ENCODE measurements at regions not wholly inside any gene's neighbourhood (a gene's known extent, or its start where the extent isn't known, plus 50 kb on each side); places are given as distances from the start of the nearest gene placed in this dataset.

GRCh38 chr1:115181231-115181630 lies 91.9 kb upstream of the TSPAN2 start:
- no peak overlapping the region for H3K27ac ChIP-seq (ENCODE audit: insufficient read depth, low read length)
- H3K4me3 ChIP-seq (replicated peaks in 1 of 4; ENCODE audit: control extremely low read depth in 1 of 4, insufficient read depth in 1 of 4, low read depth in 3 of 4, low read length in 4 of 4) = no peak overlapping the region
- TF ChIP-seq EZH2 (IDR thresholded peaks at IDR 0.05; ENCODE audit: low read length, missing control alignments) = no peak
- no peak for TF ChIP-seq CTCF (conservative IDR thresholded peaks at IDR 0.05 in 1 of 2, IDR thresholded peaks at IDR 0.05 in 1 of 2; ENCODE audit: low read depth in 1 of 2, low read length in 2 of 2)
- no peak for DNase-seq (ENCODE audit: low read depth in 2 of 2)
- H3K27me3 ChIP-seq (ENCODE audit: control insufficient read depth, insufficient read depth, low read length) = no peaks in the 10 kb centered on the region
- H3K9me3 ChIP-seq (ENCODE audit: control insufficient read depth, insufficient read depth, low read depth, low read length) = no peaks in the 10 kb centered on the region
- no peaks in the 10 kb centered on the region for H4K20me1 ChIP-seq (ENCODE audit: control insufficient read depth, extremely low read depth, insufficient read depth, low read length)
- H2AFZ ChIP-seq (ENCODE audit: low read length) = no peak overlapping the region
- H3K4me1 ChIP-seq (ENCODE audit: control insufficient read depth, extremely low read depth, insufficient read depth, low read length) = peaks cover 11% of the 10 kb centered on the region
- H3K4me2 ChIP-seq (ENCODE audit: extremely low read depth, insufficient read depth, low read length) = no peak overlapping the region
- no peaks in the 10 kb centered on the region for H3K36me3 ChIP-seq (ENCODE audit: control insufficient read depth, insufficient read depth, low read length)
- no peak overlapping the region for H3K9ac ChIP-seq (ENCODE audit: insufficient read depth, low read length)
- H3K79me2 ChIP-seq (ENCODE audit: control insufficient read depth, insufficient read depth, low read length) = no peaks in the 10 kb centered on the region

GRCh38 chr1:115179397-115180079 lies 90.2 kb upstream of the TSPAN2 start:
- DNase-seq (ENCODE audit: low read depth in 2 of 2) = peak; percentile 85 to 99
- Histone ChIP-seq H4K20me1 (ENCODE audit: control insufficient read depth, extremely low read depth, insufficient read depth, low read length) (no peaks in the 10 kb centered on the region), H3K4me2 (ENCODE audit: extremely low read depth, insufficient read depth, low read length) (no peak overlapping the region), H3K27ac (ENCODE audit: insufficient read depth, low read length) (peak overlapping the region; percentile 75), H3K36me3 (ENCODE audit: control insufficient read depth, insufficient read depth, low read length) (no peaks in the 10 kb centered on the region), H3K4me1 (ENCODE audit: control insufficient read depth, extremely low read depth, insufficient read depth, low read length) (peaks cover 7% of the 10 kb centered on the region), H3K79me2 (ENCODE audit: control insufficient read depth, insufficient read depth, low read length) (no peaks in the 10 kb centered on the region), H2AFZ (ENCODE audit: low read length) (peak overlapping the region; percentile 19), H3K27me3 (ENCODE audit: control insufficient read depth, insufficient read depth, low read length) (no peaks in the 10 kb centered on the region), H3K9me3 (ENCODE audit: control insufficient read depth, insufficient read depth, low read depth, low read length) (no peaks in the 10 kb centered on the region), H3K9ac (ENCODE audit: insufficient read depth, low read length) (no peak overlapping the region), H3K4me3 (replicated peaks in 1 of 4; ENCODE audit: control extremely low read depth in 1 of 4, insufficient read depth in 1 of 4, low read depth in 3 of 4, low read length in 4 of 4) (no peak overlapping the region)
- TF ChIP-seq EZH2 (IDR thresholded peaks at IDR 0.05; ENCODE audit: low read length, missing control alignments) (no peak), CTCF (conservative IDR thresholded peaks at IDR 0.05 in 1 of 2, IDR thresholded peaks at IDR 0.05 in 1 of 2; ENCODE audit: low read depth in 1 of 2, low read length in 2 of 2) (no peak)

GRCh38 chr1:115176189-115176588 lies 86.9 kb upstream of the TSPAN2 start:
- Histone ChIP-seq H3K4me2 (ENCODE audit: extremely low read depth, insufficient read depth, low read length) (no peak overlapping the region), H3K36me3 (ENCODE audit: control insufficient read depth, insufficient read depth, low read length) (no peaks in the 10 kb centered on the region), H4K20me1 (ENCODE audit: control insufficient read depth, extremely low read depth, insufficient read depth, low read length) (no peaks in the 10 kb centered on the region), H3K9me3 (ENCODE audit: control insufficient read depth, insufficient read depth, low read depth, low read length) (no peaks in the 10 kb centered on the region), H3K4me3 (replicated peaks in 1 of 4; ENCODE audit: control extremely low read depth in 1 of 4, insufficient read depth in 1 of 4, low read depth in 3 of 4, low read length in 4 of 4) (no peak overlapping the region), H3K27me3 (ENCODE audit: control insufficient read depth, insufficient read depth, low read length) (no peaks in the 10 kb centered on the region), H2AFZ (ENCODE audit: low read length) (no peak overlapping the region), H3K27ac (ENCODE audit: insufficient read depth, low read length) (no peak overlapping the region), H3K79me2 (ENCODE audit: control insufficient read depth, insufficient read depth, low read length) (no peaks in the 10 kb centered on the region), H3K4me1 (ENCODE audit: control insufficient read depth, extremely low read depth, insufficient read depth, low read length) (peaks cover 4% of the 10 kb centered on the region), H3K9ac (ENCODE audit: insufficient read depth, low read length) (no peak overlapping the region)
- TF ChIP-seq CTCF (conservative IDR thresholded peaks at IDR 0.05 in 1 of 2, IDR thresholded peaks at IDR 0.05 in 1 of 2; ENCODE audit: low read depth in 1 of 2, low read length in 2 of 2) (no peak), EZH2 (IDR thresholded peaks at IDR 0.05; ENCODE audit: low read length, missing control alignments) (no peak)
- no peak for DNase-seq (ENCODE audit: low read depth in 2 of 2)

All from fibroblast of lung (primary cell).